ENCODE measurements at regions not wholly inside any gene's neighbourhood (a gene's known extent, or its start where the extent isn't known, plus 50 kb on each side); places are given as distances from the start of the nearest gene placed in this dataset.

DNA sequence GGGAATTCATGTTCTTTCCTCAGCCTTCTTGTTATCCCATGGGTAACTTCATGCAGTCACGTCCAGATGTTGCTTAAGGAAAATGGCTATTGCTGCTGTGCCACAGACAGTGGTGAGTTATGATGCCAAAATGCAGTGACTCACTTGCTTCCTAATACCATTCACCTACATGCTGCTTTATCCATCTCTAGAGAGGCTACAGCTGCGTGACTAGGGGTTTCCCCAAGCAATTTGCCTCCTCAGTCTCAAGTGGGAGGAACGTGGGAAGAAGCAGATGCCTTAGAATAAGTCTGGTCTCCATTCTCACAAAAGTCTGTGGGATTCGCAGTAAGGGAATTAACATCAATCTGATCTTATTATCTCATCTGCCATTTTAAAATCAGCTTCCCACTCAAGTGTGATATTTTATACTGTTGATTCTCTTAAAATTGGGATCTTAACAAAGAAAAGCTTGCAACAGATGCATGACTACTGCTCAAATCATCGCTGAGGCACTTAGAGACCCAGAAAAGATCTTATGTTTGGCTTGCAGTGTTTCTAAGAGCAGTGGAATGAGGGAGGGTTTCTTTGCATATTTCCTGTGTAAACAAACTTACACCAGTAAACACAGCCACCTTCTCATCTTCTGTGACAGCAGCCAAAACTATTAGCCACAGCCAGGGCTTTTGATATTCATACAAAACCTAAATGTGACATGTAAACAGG is 62.0 kb upstream of the ACP3 start:
- peak; percentile 43 to 57 for ATAC-seq
- WGBS = 50% methylated on average over 5 of the region's 5 CpGs

DNA sequence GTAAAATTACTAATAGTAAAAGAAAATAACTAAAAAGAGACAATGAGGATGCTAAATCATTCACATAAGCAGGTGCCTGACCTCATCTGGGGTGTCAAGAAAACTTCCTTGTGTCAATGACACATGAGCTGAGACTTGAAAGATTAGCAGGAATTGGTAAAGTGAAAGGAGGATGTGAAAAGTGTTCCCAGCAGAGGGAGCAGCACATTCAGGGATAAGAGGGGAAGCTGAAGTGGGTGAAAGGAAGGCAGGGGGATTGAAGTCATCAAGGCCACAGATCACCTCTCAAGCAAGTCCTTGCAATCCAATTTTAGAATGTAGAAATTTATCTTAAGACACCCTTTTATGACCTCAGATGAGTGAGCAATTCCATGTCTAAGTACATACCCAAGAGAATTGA is 60.2 kb upstream of the ACP3 start:
- Histone ChIP-seq H3K9me3 (ENCODE audit: control insufficient read depth, low read length) (no peaks in the 10 kb centered on the region), H3K4me3 (ENCODE audit: low read length) (no peak overlapping the region), H3K4me1 (ENCODE audit: control insufficient read depth, insufficient read depth, low read length) (no peaks in the 10 kb centered on the region), H3K27ac (ENCODE audit: low read length) (no peak overlapping the region), H3K27me3 (ENCODE audit: control insufficient read depth, insufficient read depth) (no peaks in the 10 kb centered on the region)
- intact Hi-C loops (cut with DNase I) = loop anchor here in 3 of 4 donors (2.0 to 5.0 kb wide), 4 partner anchors 85 to 140 kb away; no protein-coding TSS in a partner anchor
- ATAC-seq = peak; percentile 55 to 65
- DNase-seq = peak in 1 of 3 donors; percentile 16

More for the DNA sequence above, 62.0 kb upstream of the ACP3 start:
- Histone ChIP-seq H3K9me3 (ENCODE audit: control insufficient read depth, low read length) (no peaks in the 10 kb centered on the region), H3K4me3 (ENCODE audit: low read length) (no peak overlapping the region), H3K27me3 (ENCODE audit: control insufficient read depth, insufficient read depth) (no peaks in the 10 kb centered on the region), H3K27ac (ENCODE audit: low read length) (no peak overlapping the region), H3K4me1 (ENCODE audit: control insufficient read depth, insufficient read depth, low read length) (no peaks in the 10 kb centered on the region)
- intact Hi-C loops (cut with DNase I) = loop anchor here in 2 of 4 donors (5.0 kb wide), 2 partner anchors 87 to 142 kb away; no protein-coding TSS in a partner anchor
- DNase-seq = no peak

DNA sequence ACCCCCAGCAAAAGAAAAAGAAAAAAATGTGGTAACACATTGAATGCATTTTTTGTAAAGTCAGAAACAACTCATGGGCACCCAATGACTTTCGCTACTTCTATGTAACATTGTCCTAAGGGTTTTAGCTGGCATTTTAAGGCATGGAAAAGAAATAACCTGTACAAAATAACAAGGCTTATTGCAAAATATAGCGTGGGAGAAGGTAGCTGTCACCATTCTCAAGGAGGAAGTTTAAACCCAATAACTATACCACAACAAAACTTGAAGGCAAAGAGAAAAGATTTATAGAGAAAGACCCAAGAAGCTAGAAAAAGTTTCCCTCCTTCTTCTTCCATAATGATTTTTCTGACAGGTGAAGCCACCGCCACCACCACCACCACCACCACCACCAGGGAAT is 55.7 kb upstream of the ACP3 start:
- Histone ChIP-seq H3K27ac (ENCODE audit: low read length) (no peak overlapping the region), H3K4me1 (ENCODE audit: control insufficient read depth, insufficient read depth, low read length) (no peaks in the 10 kb centered on the region), H3K27me3 (ENCODE audit: control insufficient read depth, insufficient read depth) (no peaks in the 10 kb centered on the region), H3K9me3 (ENCODE audit: control insufficient read depth, low read length) (no peaks in the 10 kb centered on the region), H3K4me3 (ENCODE audit: low read length) (no peak overlapping the region)
- intact Hi-C loops (cut with DNase I) = no loop called here
- 89% methylated on average over 3 of the region's 3 CpGs for WGBS
- DNase-seq = no peak
- ATAC-seq = no peak

DNA sequence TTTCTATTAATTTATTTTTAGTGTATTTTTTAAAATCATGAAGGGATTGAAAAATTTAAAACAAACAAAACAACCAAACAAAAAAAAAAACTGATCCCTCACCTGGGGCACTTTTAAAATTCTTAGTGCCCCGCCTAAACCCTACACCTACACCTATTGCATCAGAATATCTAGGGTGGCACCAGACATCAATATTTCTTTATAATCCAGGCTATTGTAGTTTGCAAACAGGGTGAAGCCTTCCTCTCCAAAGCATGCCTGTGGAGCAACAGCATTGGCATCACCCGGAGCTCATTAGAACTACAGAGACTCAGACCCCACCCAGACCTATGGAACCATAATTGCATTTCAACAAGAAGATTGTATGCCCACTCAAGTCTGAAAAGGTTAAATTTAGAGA is 54.9 kb upstream of the ACP3 start:
- 96% methylated on average over 2 of the region's 2 CpGs for WGBS
- no peak for ATAC-seq
- Histone ChIP-seq H3K27me3 (ENCODE audit: control insufficient read depth, insufficient read depth) (no peaks in the 10 kb centered on the region), H3K27ac (ENCODE audit: low read length) (no peak overlapping the region), H3K9me3 (ENCODE audit: control insufficient read depth, low read length) (no peaks in the 10 kb centered on the region), H3K4me1 (ENCODE audit: control insufficient read depth, insufficient read depth, low read length) (no peaks in the 10 kb centered on the region), H3K4me3 (ENCODE audit: low read length) (no peak overlapping the region)
- no peak for DNase-seq
- intact Hi-C loops (cut with DNase I) = no loop called here

DNA sequence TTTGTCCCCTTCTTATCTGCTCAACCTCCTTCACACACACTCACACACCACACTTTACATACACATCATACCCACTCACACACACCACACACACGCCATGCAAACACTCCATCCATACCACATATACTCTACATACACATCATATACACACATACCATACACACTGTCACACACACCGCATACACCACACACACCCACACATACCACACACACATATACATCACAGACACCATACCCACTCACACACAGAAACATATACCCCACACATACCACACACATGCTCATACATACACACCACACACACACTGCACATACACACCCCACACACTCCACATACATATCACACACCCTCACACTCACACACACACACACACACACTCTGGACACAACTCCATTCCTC is 54.3 kb upstream of the ACP3 start:
- WGBS = 90% methylated on average over 2 of the region's 2 CpGs
- intact Hi-C loops (cut with DNase I) = no loop called here
- H3K27me3 ChIP-seq (ENCODE audit: control insufficient read depth, insufficient read depth) = no peaks in the 10 kb centered on the region
- H3K27ac ChIP-seq (ENCODE audit: low read length) = no peak overlapping the region
- DNase-seq = no peak
- no peaks in the 10 kb centered on the region for H3K4me1 ChIP-seq (ENCODE audit: control insufficient read depth, insufficient read depth, low read length)
- no peak overlapping the region for H3K4me3 ChIP-seq (ENCODE audit: low read length)
- H3K9me3 ChIP-seq (ENCODE audit: control insufficient read depth, low read length) = no peaks in the 10 kb centered on the region
- no peak for ATAC-seq

DNA sequence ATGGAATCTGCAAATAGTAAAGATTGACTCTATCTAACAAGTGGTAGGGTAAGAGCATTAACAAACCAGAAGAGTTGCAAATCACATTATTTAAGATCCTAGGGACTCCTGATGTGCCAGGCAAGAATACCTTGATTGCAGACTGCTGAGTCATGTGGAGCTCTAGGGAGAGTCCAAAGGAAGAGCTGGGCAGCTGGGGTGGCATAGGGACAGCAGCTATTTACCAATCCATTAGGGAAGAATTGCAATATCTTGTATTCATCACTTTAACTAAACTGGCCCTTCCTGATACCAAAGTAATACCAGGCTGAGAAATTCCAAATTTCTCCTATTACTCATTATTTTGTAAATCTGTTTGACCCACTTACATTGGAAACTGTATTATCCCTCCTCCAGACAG is 52.2 kb upstream of the ACP3 start:
- Histone ChIP-seq H3K27ac (ENCODE audit: low read length) (no peak overlapping the region), H3K4me1 (ENCODE audit: control insufficient read depth, insufficient read depth, low read length) (no peaks in the 10 kb centered on the region), H3K9me3 (ENCODE audit: control insufficient read depth, low read length) (no peaks in the 10 kb centered on the region), H3K4me3 (ENCODE audit: low read length) (no peak overlapping the region), H3K27me3 (ENCODE audit: control insufficient read depth, insufficient read depth) (no peaks in the 10 kb centered on the region)
- DNase-seq = no peak
- no peak for ATAC-seq
- intact Hi-C loops (cut with DNase I) = no loop called here

DNA sequence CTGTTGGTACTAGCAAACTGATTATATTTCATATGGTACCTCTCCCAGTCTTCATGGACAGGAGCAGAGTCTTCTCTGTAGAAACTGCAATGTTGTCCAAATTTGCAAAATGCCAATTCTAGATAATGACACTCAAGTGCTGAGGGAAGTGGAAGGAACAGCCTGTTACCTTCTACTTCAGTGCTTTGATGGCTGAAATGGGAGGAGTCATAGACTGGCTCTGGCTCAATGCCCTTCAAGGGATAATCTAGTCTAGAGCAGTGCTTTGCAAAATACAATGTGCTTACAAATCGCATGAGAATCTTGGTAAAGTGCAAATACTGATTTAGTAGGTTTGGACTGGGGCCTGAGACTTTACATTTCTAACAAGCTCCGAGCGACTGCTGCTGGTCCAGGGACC is 51.7 kb upstream of the ACP3 start:
- no peak for ATAC-seq
- DNase-seq = no peak
- intact Hi-C loops (cut with DNase I) = no loop called here
- H3K27ac ChIP-seq (ENCODE audit: low read length) = no peak overlapping the region
- H3K4me3 ChIP-seq (ENCODE audit: low read length) = no peak overlapping the region
- H3K4me1 ChIP-seq (ENCODE audit: control insufficient read depth, insufficient read depth, low read length) = no peaks in the 10 kb centered on the region
- no peaks in the 10 kb centered on the region for H3K9me3 ChIP-seq (ENCODE audit: control insufficient read depth, low read length)
- H3K27me3 ChIP-seq (ENCODE audit: control insufficient read depth, insufficient read depth) = no peaks in the 10 kb centered on the region
- 93% methylated on average over 3 of the region's 3 CpGs for WGBS

DNA sequence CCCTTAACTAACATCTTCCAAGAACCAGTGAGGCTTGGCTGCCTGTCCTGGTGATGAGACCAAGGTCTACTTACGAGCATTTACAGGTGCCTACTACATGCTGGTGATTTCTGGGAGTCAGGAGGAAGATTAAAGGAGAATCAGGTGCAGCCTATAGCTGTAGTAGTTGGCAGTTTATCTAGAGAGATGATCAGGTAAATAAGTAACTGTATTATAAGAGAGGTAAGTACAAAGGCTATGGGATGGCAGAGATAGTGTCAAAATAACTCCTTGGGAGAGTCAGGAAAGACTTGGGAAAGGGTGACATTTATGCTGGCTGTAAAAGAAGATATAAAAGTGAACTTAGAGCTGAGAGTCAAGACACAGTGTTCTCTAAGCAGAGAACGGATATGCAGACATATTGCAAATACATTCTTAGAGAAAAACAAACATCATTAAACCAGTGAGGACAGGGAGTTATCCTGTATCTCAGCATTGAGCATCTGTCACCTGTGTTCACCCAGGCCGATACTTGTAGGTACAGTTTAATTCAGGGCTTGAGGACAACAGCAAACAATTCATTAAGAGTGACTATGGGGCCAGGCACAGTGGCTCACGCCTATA is 49.7 kb upstream of the ACP3 start:
- Histone ChIP-seq H3K27ac (ENCODE audit: low read length) (no peak overlapping the region), H3K9me3 (ENCODE audit: control insufficient read depth, low read length) (no peaks in the 10 kb centered on the region), H3K4me1 (ENCODE audit: control insufficient read depth, insufficient read depth, low read length) (no peaks in the 10 kb centered on the region), H3K4me3 (ENCODE audit: low read length) (no peak overlapping the region), H3K27me3 (ENCODE audit: control insufficient read depth, insufficient read depth) (no peaks in the 10 kb centered on the region)
- DNase-seq (no peak), ATAC-seq (no peak)
- 83% methylated on average over 4 of the region's 4 CpGs for WGBS
- intact Hi-C loops (cut with DNase I) = no loop called here

Data from right cardiac atrium (tissue), 5 donors.